Calu3 (cell line): ENCODE measurements at regions not wholly inside any gene's neighbourhood (a gene's known extent, or its start where the extent isn't known, plus 50 kb on each side); places are given as distances from the start of the nearest gene placed in this dataset.

ENCODE experiments used
- BruUV-seq: library from RNA; stranded (reverse); fragments of 400-500 nt; replicated peaks from 2 replicates; lab custom pipeline; 2021; lab: Mats Ljungman, UMichigan
- CTCF ChIA-PET: fragments of 300-600 bp; sonication (Branson Sonifier 250); formaldehyde crosslinking; loops from one replicate; lab custom pipeline; 2022; ENCODE audit warnings: antibody characterized with exemption; lab: Charles Lee
- DNase-seq: peaks from one replicate; pipeline ENCODE4 v3.0.0; 2022
- H3K27ac Mint-ChIP-seq: one replicate; pipeline ENCODE4 v1.8.0; 2022; ENCODE audit warnings: mixed read lengths; ENCODE audit not compliant: unreplicated experiment
- H3K27me3 Mint-ChIP-seq: one replicate; pipeline ENCODE4 v1.8.0; 2022; ENCODE audit warnings: mixed read lengths; ENCODE audit not compliant: unreplicated experiment
- H3K36me3 Mint-ChIP-seq: one replicate; pipeline ENCODE4 v1.8.0; 2022; ENCODE audit warnings: mild to moderate bottlenecking, moderate library complexity, mixed read lengths; ENCODE audit not compliant: insufficient read depth, unreplicated experiment
- H3K4me1 Mint-ChIP-seq: one replicate; pipeline ENCODE4 v1.8.0; 2022; ENCODE audit warnings: mild to moderate bottlenecking, low read depth, mixed read lengths; ENCODE audit not compliant: unreplicated experiment
- H3K4me3 Mint-ChIP-seq: one replicate; pipeline ENCODE4 v1.8.0; 2022; ENCODE audit warnings: mild to moderate bottlenecking, low read depth, moderate library complexity, mixed read lengths; ENCODE audit not compliant: unreplicated experiment
- H3K9me3 Mint-ChIP-seq: one replicate; pipeline ENCODE4 v1.8.0; 2022; ENCODE audit warnings: low read depth, mixed read lengths; ENCODE audit not compliant: unreplicated experiment
- intact Hi-C: fragments of 100-400 bp; cut with micrococcal nuclease; formaldehyde crosslinking; loops from one replicate; pipeline ENCODE4 v1.10.0; 2022; ENCODE audit not compliant: unreplicated experiment
- TF ChIP-seq, protein P1 (sequence below): fragments of 200-600 bp; IDR thresholded peaks from one replicate; pipeline ENCODE4 v1.8.0; 2022; ENCODE audit warnings: antibody characterized with exemption; ENCODE audit not compliant: unreplicated experiment

DNA sequence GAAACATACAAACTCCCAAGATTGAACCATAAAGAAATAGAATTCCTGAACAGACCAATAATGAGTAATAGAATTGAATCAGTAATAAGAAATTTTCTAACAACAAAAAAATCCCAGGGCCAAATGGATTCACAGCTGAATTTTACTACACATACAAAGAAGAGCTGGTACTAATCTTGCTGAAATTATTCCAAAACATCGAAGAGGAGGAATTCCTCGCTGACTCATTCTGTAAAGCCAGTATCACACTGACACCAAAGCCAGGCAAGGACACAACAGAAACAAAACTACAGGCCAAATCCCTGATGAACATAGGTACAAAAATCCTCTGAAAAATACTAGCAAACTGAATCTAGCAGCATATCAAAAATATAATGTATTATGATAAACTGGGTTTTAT lies 367.8 kb upstream of the CLEC14A start:
- DNase-seq = no peak
- CTCF ChIA-PET = no interaction called here
- no peak overlapping the region for H3K27ac Mint-ChIP-seq

DNA sequence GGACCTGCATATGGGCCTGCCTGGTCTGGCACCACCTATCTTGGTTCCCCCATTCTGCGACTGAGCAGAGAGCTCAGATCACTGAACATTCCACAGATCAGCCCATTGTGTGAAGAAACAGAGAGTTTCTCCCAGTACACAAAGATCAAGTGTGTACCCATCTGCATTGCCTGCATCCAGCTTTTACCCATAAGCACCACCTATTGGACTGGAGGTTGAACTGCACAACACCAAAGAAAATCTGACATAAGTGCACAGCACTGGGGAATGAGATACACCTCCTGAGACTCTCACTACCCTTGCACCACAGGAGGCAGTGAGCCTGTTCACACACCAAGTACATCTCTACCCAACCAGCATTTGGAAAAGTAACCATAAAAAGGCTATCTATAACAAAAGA lies 362.6 kb upstream of the CLEC14A start:
- no peaks in the 10 kb centered on the region for H3K36me3 Mint-ChIP-seq
- no peak overlapping the region for H3K27ac Mint-ChIP-seq
- TF ChIP-seq, protein P1, sequence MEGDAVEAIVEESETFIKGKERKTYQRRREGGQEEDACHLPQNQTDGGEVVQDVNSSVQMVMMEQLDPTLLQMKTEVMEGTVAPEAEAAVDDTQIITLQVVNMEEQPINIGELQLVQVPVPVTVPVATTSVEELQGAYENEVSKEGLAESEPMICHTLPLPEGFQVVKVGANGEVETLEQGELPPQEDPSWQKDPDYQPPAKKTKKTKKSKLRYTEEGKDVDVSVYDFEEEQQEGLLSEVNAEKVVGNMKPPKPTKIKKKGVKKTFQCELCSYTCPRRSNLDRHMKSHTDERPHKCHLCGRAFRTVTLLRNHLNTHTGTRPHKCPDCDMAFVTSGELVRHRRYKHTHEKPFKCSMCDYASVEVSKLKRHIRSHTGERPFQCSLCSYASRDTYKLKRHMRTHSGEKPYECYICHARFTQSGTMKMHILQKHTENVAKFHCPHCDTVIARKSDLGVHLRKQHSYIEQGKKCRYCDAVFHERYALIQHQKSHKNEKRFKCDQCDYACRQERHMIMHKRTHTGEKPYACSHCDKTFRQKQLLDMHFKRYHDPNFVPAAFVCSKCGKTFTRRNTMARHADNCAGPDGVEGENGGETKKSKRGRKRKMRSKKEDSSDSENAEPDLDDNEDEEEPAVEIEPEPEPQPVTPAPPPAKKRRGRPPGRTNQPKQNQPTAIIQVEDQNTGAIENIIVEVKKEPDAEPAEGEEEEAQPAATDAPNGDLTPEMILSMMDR = no peak
- H3K4me3 Mint-ChIP-seq = no peak overlapping the region
- intact Hi-C loops = loop anchor here (10.0 kb wide), 1 partner anchor 246 kb away; no protein-coding TSS in a partner anchor
- H3K4me1 Mint-ChIP-seq = no peaks in the 10 kb centered on the region
- H3K27me3 Mint-ChIP-seq = no peaks in the 10 kb centered on the region
- DNase-seq = no peak
- peaks cover 5% of the 10 kb centered on the region for H3K9me3 Mint-ChIP-seq
- no TSS peak for BruUV-seq
- CTCF ChIA-PET = no interaction called here

More for the DNA sequence above, 367.8 kb upstream of the CLEC14A start:
- Mint-ChIP-seq H3K36me3 (no peaks in the 10 kb centered on the region), H3K27me3 (no peaks in the 10 kb centered on the region), H3K4me3 (no peak overlapping the region), H3K4me1 (no peaks in the 10 kb centered on the region), H3K9me3 (peaks cover 5% of the 10 kb centered on the region)
- TF ChIP-seq, protein P1 = no peak
- no TSS peak for BruUV-seq
- intact Hi-C loops = no loop called here

DNA sequence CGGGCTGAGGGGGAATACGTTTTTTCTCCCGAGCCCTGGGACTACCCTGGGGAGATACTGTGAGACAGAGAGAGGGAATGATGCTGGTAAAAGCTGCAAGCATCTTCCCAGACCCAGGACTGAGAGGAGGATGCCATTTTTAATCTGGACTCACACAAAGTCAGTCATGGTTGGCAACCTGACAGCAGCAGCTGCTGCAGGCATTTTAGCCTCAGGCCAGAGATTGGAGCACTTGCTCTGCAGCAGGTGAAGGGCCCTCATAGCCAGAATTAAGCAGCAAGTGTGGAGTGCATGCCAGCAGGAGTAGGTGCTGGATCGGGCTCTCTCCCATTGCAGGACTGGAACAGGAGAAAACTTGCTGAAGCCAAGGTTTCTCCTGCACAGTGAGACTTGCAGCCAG lies 361.1 kb upstream of the CLEC14A start:
- H3K36me3 Mint-ChIP-seq = no peaks in the 10 kb centered on the region
- no TSS peak for BruUV-seq
- CTCF ChIA-PET = no interaction called here
- intact Hi-C loops = loop anchor here (10.0 kb wide), 1 partner anchor 248 kb away; no protein-coding TSS in a partner anchor
- peaks cover 5% of the 10 kb centered on the region for H3K9me3 Mint-ChIP-seq
- TF ChIP-seq, protein P1 = no peak
- no peak overlapping the region for H3K4me3 Mint-ChIP-seq
- H3K27me3 Mint-ChIP-seq = no peaks in the 10 kb centered on the region
- H3K4me1 Mint-ChIP-seq = no peaks in the 10 kb centered on the region
- no peak overlapping the region for H3K27ac Mint-ChIP-seq
- DNase-seq = no peak

DNA sequence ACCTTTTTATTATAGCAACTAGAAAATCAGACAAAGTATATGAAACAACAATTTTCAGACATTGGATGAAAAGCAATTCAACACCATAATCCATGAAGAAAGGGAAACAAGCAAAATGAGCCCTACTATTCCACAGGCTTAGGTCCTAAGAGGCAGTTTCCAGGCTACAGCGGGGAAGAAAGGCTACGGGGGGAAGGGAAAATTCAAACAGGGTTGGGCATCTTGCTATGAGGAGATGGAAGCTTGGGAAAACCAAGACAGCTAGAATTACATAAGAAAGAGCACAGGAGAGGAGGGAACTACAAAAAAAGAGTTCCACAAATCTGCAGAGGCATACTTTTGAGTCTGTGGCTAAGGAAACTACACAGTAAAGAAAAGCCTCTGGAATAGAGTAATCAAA lies 356.0 kb upstream of the CLEC14A start:
- BruUV-seq = no TSS peak
- Mint-ChIP-seq H3K9me3 (no peaks in the 10 kb centered on the region), H3K27me3 (no peaks in the 10 kb centered on the region), H3K36me3 (no peaks in the 10 kb centered on the region), H3K27ac (no peak overlapping the region), H3K4me1 (no peaks in the 10 kb centered on the region), H3K4me3 (no peak overlapping the region)
- intact Hi-C loops = loop anchor here (10.0 kb wide), 1 partner anchor 253 kb away; no protein-coding TSS in a partner anchor
- DNase-seq = no peak
- TF ChIP-seq, protein P1 = no peak
- CTCF ChIA-PET = interaction anchor here (0.6 kb wide), 1 partner anchor 54 kb away, joined by 4 read pairs; no protein-coding TSS in a partner anchor
